ENCODE measurements at regions not wholly inside any gene's neighbourhood (a gene's known extent, or its start where the extent isn't known, plus 50 kb on each side); places are given as distances from the start of the nearest gene placed in this dataset.

DNA sequence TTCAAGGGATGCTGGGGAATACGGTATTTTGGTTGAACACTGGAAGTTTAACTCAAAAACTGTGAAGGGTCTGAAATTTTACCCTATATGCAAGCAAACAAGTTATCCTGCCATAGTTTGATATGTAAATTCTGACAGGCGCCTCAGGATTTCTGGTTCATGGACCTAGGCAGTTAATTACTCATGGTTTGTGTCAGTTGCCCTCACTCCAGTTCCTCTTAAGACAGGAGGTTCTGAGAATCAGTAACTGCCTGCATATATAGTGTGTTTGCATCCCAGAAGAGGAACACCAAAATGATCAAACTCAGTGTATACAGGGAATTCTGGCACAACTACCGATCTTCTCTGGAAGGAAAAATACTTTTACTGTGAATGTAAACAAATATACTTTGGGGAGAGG lies 360.4 kb upstream of the NWD2 start:
- H3K4me3 ChIP-seq (ENCODE audit: low read depth in 1 of 5, low read length in 5 of 5), result no peak overlapping the region
- no peaks in the 10 kb centered on the region for H3K4me1 ChIP-seq (ENCODE audit: control insufficient read depth in 5 of 5, insufficient read depth in 5 of 5, low read length in 5 of 5)
- H3K27me3 ChIP-seq (ENCODE audit: control insufficient read depth in 5 of 5, insufficient read depth in 4 of 5, low read length in 5 of 5), result no peaks in the 10 kb centered on the region
- H3K36me3 ChIP-seq (ENCODE audit: control insufficient read depth in 5 of 5, insufficient read depth in 5 of 5, low read length in 5 of 5), result no peaks in the 10 kb centered on the region
- H3K9me3 ChIP-seq (ENCODE audit: control insufficient read depth in 5 of 5, low read length in 5 of 5), result no peaks in the 10 kb centered on the region
- H3K27ac ChIP-seq (ENCODE audit: low read depth, low read length), result no peak overlapping the region
- no peak overlapping the region for H3K9ac ChIP-seq (ENCODE audit: low read length in 5 of 5)

GRCh38 chr4:36891971-36892370 lies 352.6 kb upstream of the NWD2 start:
- Histone ChIP-seq H3K27ac (ENCODE audit: low read depth, low read length) (peak overlapping the region; percentile 21), H3K4me1 (ENCODE audit: control insufficient read depth in 5 of 5, insufficient read depth in 5 of 5, low read length in 5 of 5) (peaks cover 0 to 22% (median 0%) of the 10 kb centered on the region in 5 donors), H3K4me3 (ENCODE audit: low read depth in 1 of 5, low read length in 5 of 5) (no peak overlapping the region), H3K36me3 (ENCODE audit: control insufficient read depth in 5 of 5, insufficient read depth in 5 of 5, low read length in 5 of 5) (no peaks in the 10 kb centered on the region), H3K9ac (ENCODE audit: low read length in 5 of 5) (no peak overlapping the region), H3K9me3 (ENCODE audit: control insufficient read depth in 5 of 5, low read length in 5 of 5) (no peaks in the 10 kb centered on the region), H3K27me3 (ENCODE audit: control insufficient read depth in 5 of 5, insufficient read depth in 4 of 5, low read length in 5 of 5) (no peaks in the 10 kb centered on the region)

DNA sequence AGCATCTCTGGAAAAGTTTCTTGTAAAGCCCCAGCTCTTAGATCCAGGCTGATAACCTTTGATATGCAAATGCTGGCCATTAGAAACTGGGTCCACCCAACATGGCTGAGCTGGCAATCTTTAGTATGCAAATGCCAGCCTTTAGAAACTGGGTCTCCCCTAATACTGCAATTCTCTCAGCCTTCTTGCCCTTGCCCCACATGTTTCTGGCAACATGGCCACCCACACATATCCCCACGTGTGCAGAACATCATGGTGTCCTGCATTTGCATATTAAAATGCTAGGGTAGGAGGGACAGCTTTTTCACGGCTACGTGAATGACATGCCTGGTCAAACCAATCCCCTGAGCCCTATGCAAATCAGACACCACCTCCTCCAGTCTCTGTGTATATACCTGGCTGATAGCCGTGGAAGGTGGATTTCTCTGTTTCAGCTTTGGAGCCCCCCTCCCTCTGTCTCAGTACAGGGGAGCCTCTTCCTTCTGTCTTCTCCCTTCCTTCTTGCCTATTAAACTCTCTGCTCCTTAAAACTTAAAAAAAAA lies 344.0 kb upstream of the NWD2 start:
- Histone ChIP-seq H3K9me3 (ENCODE audit: control insufficient read depth in 5 of 5, low read length in 5 of 5) (no peaks in the 10 kb centered on the region), H3K27me3 (ENCODE audit: control insufficient read depth in 5 of 5, insufficient read depth in 4 of 5, low read length in 5 of 5) (no peaks in the 10 kb centered on the region), H3K4me3 (ENCODE audit: low read depth in 1 of 5, low read length in 5 of 5) (no peak overlapping the region), H3K4me1 (ENCODE audit: control insufficient read depth in 5 of 5, insufficient read depth in 5 of 5, low read length in 5 of 5) (peaks cover 0 to 2% (median 0%) of the 10 kb centered on the region in 5 donors), H3K27ac (ENCODE audit: low read depth, low read length) (no peak overlapping the region), H3K9ac (ENCODE audit: low read length in 5 of 5) (no peak overlapping the region), H3K36me3 (ENCODE audit: control insufficient read depth in 5 of 5, insufficient read depth in 5 of 5, low read length in 5 of 5) (no peaks in the 10 kb centered on the region)

GRCh38 chr4:36904823-36905222 lies 339.7 kb upstream of the NWD2 start:
- Histone ChIP-seq H3K27me3 (ENCODE audit: control insufficient read depth in 5 of 5, insufficient read depth in 4 of 5, low read length in 5 of 5) (no peaks in the 10 kb centered on the region), H3K9ac (ENCODE audit: low read length in 5 of 5) (no peak overlapping the region), H3K9me3 (ENCODE audit: control insufficient read depth in 5 of 5, low read length in 5 of 5) (no peaks in the 10 kb centered on the region), H3K27ac (ENCODE audit: low read depth, low read length) (no peak overlapping the region), H3K4me3 (ENCODE audit: low read depth in 1 of 5, low read length in 5 of 5) (no peak overlapping the region), H3K4me1 (ENCODE audit: control insufficient read depth in 5 of 5, insufficient read depth in 5 of 5, low read length in 5 of 5) (peaks cover 0 to 3% (median 0%) of the 10 kb centered on the region in 5 donors), H3K36me3 (ENCODE audit: control insufficient read depth in 5 of 5, insufficient read depth in 5 of 5, low read length in 5 of 5) (no peaks in the 10 kb centered on the region)

DNA sequence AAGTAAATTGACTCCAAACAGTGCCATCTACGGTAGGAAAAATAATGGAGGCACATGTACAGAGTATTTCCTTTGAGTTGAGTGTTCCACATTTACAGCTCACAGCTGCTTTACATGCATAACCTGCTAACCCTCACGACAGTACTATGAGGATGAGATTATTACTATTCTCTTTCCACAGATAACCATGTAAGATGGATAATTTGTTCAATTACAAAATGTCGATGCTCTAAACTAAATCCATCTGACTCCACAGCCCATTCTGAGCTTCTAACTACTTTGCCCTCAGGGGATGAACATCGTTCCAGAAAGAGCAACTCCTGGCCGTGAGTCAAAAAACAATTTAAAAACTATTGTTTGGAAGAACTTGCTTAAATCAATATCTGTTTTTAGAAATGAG lies 330.4 kb upstream of the NWD2 start:
- no peak overlapping the region for H3K27ac ChIP-seq (ENCODE audit: low read depth, low read length)

DNA sequence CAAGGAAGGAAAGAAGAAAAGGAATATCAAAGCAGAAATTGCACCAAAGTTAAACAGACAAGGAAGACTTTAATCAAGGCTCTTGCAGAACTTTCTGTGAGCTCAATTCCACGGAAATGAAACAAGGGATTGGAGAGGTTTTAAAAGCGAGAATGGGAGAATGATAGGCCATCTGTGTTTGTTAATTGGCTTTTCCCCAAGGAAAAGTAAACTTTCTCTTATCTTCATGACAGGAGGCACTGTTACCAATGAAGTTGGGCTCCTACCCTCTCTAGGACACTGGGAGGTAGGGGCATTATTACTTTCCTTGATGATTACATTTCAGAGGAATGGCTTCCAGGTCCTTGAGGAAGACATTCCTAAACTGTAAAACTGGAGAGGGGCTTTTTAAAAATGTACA lies 328.8 kb upstream of the NWD2 start:
- Histone ChIP-seq H3K4me3 (ENCODE audit: low read depth in 1 of 5, low read length in 5 of 5) (no peak overlapping the region), H3K9me3 (ENCODE audit: control insufficient read depth in 5 of 5, low read length in 5 of 5) (no peaks in the 10 kb centered on the region), H3K27me3 (ENCODE audit: control insufficient read depth in 5 of 5, insufficient read depth in 4 of 5, low read length in 5 of 5) (no peaks in the 10 kb centered on the region), H3K9ac (ENCODE audit: low read length in 5 of 5) (no peak overlapping the region), H3K36me3 (ENCODE audit: control insufficient read depth in 5 of 5, insufficient read depth in 5 of 5, low read length in 5 of 5) (no peaks in the 10 kb centered on the region), H3K4me1 (ENCODE audit: control insufficient read depth in 5 of 5, insufficient read depth in 5 of 5, low read length in 5 of 5) (peaks cover 0 to 8% (median 0%) of the 10 kb centered on the region in 5 donors), H3K27ac (ENCODE audit: low read depth, low read length) (no peak overlapping the region)

More for the DNA sequence above, 330.4 kb upstream of the NWD2 start:
- Histone ChIP-seq H3K4me1 (ENCODE audit: control insufficient read depth in 5 of 5, insufficient read depth in 5 of 5, low read length in 5 of 5) (peaks cover 0 to 9% (median 0%) of the 10 kb centered on the region in 5 donors), H3K36me3 (ENCODE audit: control insufficient read depth in 5 of 5, insufficient read depth in 5 of 5, low read length in 5 of 5) (no peaks in the 10 kb centered on the region), H3K4me3 (ENCODE audit: low read depth in 1 of 5, low read length in 5 of 5) (no peak overlapping the region), H3K27me3 (ENCODE audit: control insufficient read depth in 5 of 5, insufficient read depth in 4 of 5, low read length in 5 of 5) (no peaks in the 10 kb centered on the region), H3K9me3 (ENCODE audit: control insufficient read depth in 5 of 5, low read length in 5 of 5) (no peaks in the 10 kb centered on the region), H3K9ac (ENCODE audit: low read length in 5 of 5) (no peak overlapping the region)

DNA sequence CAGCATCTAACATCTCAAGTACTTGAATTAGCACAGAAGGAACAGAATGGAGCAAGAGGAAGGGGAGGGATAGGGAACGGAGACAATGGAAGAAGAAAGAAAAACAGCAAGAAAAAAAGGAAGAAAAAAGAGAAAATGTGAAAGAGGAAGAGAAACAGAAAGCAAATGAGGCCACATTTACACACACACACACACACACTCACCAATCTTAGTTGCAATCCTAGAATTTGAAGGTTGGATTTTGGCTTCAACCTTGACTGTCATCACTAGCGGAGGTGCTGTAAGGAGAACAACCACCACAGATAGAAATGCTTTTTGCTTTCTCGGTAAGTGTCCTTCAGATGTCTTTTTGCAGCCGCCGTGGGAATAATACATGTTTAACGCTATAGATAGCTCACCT lies 327.1 kb upstream of the NWD2 start:
- Histone ChIP-seq H3K9ac (ENCODE audit: low read length in 5 of 5) (no peak overlapping the region), H3K9me3 (ENCODE audit: control insufficient read depth in 5 of 5, low read length in 5 of 5) (no peaks in the 10 kb centered on the region), H3K27me3 (ENCODE audit: control insufficient read depth in 5 of 5, insufficient read depth in 4 of 5, low read length in 5 of 5) (no peaks in the 10 kb centered on the region), H3K4me3 (ENCODE audit: low read depth in 1 of 5, low read length in 5 of 5) (no peak overlapping the region), H3K27ac (ENCODE audit: low read depth, low read length) (no peak overlapping the region), H3K36me3 (ENCODE audit: control insufficient read depth in 5 of 5, insufficient read depth in 5 of 5, low read length in 5 of 5) (no peaks in the 10 kb centered on the region), H3K4me1 (ENCODE audit: control insufficient read depth in 5 of 5, insufficient read depth in 5 of 5, low read length in 5 of 5) (no peaks in the 10 kb centered on the region)

GRCh38 chr4:36919721-36920120 lies 324.8 kb upstream of the NWD2 start:
- no peak overlapping the region for H3K27ac ChIP-seq (ENCODE audit: low read depth, low read length)
- no peaks in the 10 kb centered on the region for H3K36me3 ChIP-seq (ENCODE audit: control insufficient read depth in 5 of 5, insufficient read depth in 5 of 5, low read length in 5 of 5)
- no peaks in the 10 kb centered on the region for H3K27me3 ChIP-seq (ENCODE audit: control insufficient read depth in 5 of 5, insufficient read depth in 4 of 5, low read length in 5 of 5)
- no peak overlapping the region for H3K9ac ChIP-seq (ENCODE audit: low read length in 5 of 5)
- no peak overlapping the region for H3K4me3 ChIP-seq (ENCODE audit: low read depth in 1 of 5, low read length in 5 of 5)
- H3K4me1 ChIP-seq (ENCODE audit: control insufficient read depth in 5 of 5, insufficient read depth in 5 of 5, low read length in 5 of 5), result no peaks in the 10 kb centered on the region
- no peaks in the 10 kb centered on the region for H3K9me3 ChIP-seq (ENCODE audit: control insufficient read depth in 5 of 5, low read length in 5 of 5)

- no peak overlapping the region for H3K4me3 ChIP-seq (ENCODE audit: low read depth in 1 of 5, low read length in 5 of 5)
- H3K9ac ChIP-seq (ENCODE audit: low read length in 5 of 5), result no peak overlapping the region
- H3K27me3 ChIP-seq (ENCODE audit: control insufficient read depth in 5 of 5, insufficient read depth in 4 of 5, low read length in 5 of 5), result no peaks in the 10 kb centered on the region
- H3K27ac ChIP-seq (ENCODE audit: low read depth, low read length), result no peak overlapping the region
- H3K36me3 ChIP-seq (ENCODE audit: control insufficient read depth in 5 of 5, insufficient read depth in 5 of 5, low read length in 5 of 5), result no peaks in the 10 kb centered on the region
- H3K9me3 ChIP-seq (ENCODE audit: control insufficient read depth in 5 of 5, low read length in 5 of 5), result no peaks in the 10 kb centered on the region
- H3K4me1 ChIP-seq (ENCODE audit: control insufficient read depth in 5 of 5, insufficient read depth in 5 of 5, low read length in 5 of 5), result no peaks in the 10 kb centered on the region
These were observed 322.9 kb upstream of the NWD2 start for GRCh38 chr4:36921476-36922216.

GRCh38 chr4:36930562-36931111 lies 313.9 kb upstream of the NWD2 start:
- no peak overlapping the region for H3K9ac ChIP-seq (ENCODE audit: low read length in 5 of 5)
- no peak overlapping the region for H3K4me3 ChIP-seq (ENCODE audit: low read depth in 1 of 5, low read length in 5 of 5)
- no peaks in the 10 kb centered on the region for H3K9me3 ChIP-seq (ENCODE audit: control insufficient read depth in 5 of 5, low read length in 5 of 5)
- H3K36me3 ChIP-seq (ENCODE audit: control insufficient read depth in 5 of 5, insufficient read depth in 5 of 5, low read length in 5 of 5), result no peaks in the 10 kb centered on the region
- H3K27me3 ChIP-seq (ENCODE audit: control insufficient read depth in 5 of 5, insufficient read depth in 4 of 5, low read length in 5 of 5), result no peaks in the 10 kb centered on the region
- H3K27ac ChIP-seq (ENCODE audit: low read depth, low read length), result no peak overlapping the region
- no peaks in the 10 kb centered on the region for H3K4me1 ChIP-seq (ENCODE audit: control insufficient read depth in 5 of 5, insufficient read depth in 5 of 5, low read length in 5 of 5)

Measured in subcutaneous abdominal adipose tissue (tissue), 5 donors.